Kidney (tissue), 13 donors: ENCODE measurements at regions not wholly inside any gene's neighbourhood (a gene's known extent, or its start where the extent isn't known, plus 50 kb on each side); places are given as distances from the start of the nearest gene placed in this dataset.
"Not testable (repeated sequence)": the region's sequence is repeated elsewhere in the genome, so short reads cannot be mapped to it uniquely, and the experiment has no call there.

Experiments
- DNase-seq, 5 donors: peaks; one replicate each; pipeline ENCODE4 v3.0.0-alpha.2; 2013 to 2020
- FAIRE-seq: peaks from 2 replicates; lab custom pipeline; 2012; peaks lifted over from hg19 to GRCh38; lab: Jason Lieb, UNC
- H3K27ac ChIP-seq, 2 donors: one replicate each; pipeline ENCODE4 v1.7.0; 2013; ENCODE audit warnings: low read depth in 2 of 2, low read length in 2 of 2, inconsistent platforms in 1 of 2
- H3K27me3 ChIP-seq: one replicate; pipeline ENCODE4 v1.7.1; 2013; ENCODE audit warnings: low read length, inconsistent platforms; ENCODE audit not compliant: control insufficient read depth, insufficient read depth
- H3K36me3 ChIP-seq, 3 donors: one replicate each; pipeline versions ENCODE4 v1.7.0 to v1.7.1; 2013; ENCODE audit warnings: low read length in 3 of 3, control low read depth in 1 of 3, inconsistent platforms in 1 of 3; ENCODE audit not compliant: insufficient read depth in 3 of 3, control insufficient read depth in 2 of 3
- H3K4me1 ChIP-seq, 3 donors: one replicate each; pipeline versions ENCODE4 v1.7.0 to v1.7.1; 2013; ENCODE audit warnings: low read length in 3 of 3, inconsistent platforms in 1 of 3, low read depth in 1 of 3; ENCODE audit not compliant: control insufficient read depth in 2 of 3, insufficient read depth in 2 of 3
- H3K4me3 ChIP-seq, 3 donors: one replicate each; pipeline versions ENCODE4 v1.7.0 to v1.8.1; 2013; ENCODE audit warnings: low read length in 3 of 3, control low read depth in 1 of 3, inconsistent platforms in 1 of 3
- H3K9ac ChIP-seq, 3 donors: one replicate each; pipeline versions ENCODE4 v1.7.0 to v1.7.1; 2013; ENCODE audit warnings: low read length in 3 of 3, control low read depth in 1 of 3, inconsistent platforms in 1 of 3
- H3K9me3 ChIP-seq, 3 donors: one replicate each; pipeline versions ENCODE4 v1.7.0 to v1.7.1; 2013; ENCODE audit warnings: low read length in 3 of 3, control low read depth in 1 of 3, inconsistent platforms in 1 of 3; ENCODE audit not compliant: control insufficient read depth in 2 of 3, insufficient read depth in 1 of 3
- CTCF ChIP-seq: IDR thresholded peaks from 3 replicates; pipeline ENCODE4 v1.5.1; 2012; ENCODE audit warnings: mild to moderate bottlenecking, moderate library complexity, borderline replicate concordance; ENCODE audit not compliant: insufficient read depth; ENCODE audit errors: extremely low read depth
- intact Hi-C: fragments of 100-400 bp; cut with DNase I; formaldehyde crosslinking; loops from one replicate; pipeline ENCODE4 v1.11.1; 2022
- donor health status: control.
- donor health status: control.
- donor health status: control.
- donor health status: control.
- donor health status: control.
- donor health status: DM: yes; HTN: yes; CAD: no.
- donor health status: Normal renal cell carcinoma (clear cell type).

- Histone ChIP-seq H3K36me3 (no peaks in the 10 kb centered on the region), H3K4me1 (no peaks in the 10 kb centered on the region), H3K9me3 (peaks cover 0 to 10% (median 0%) of the 10 kb centered on the region in 3 donors), H3K27ac (no peak overlapping the region), H3K27me3 (no peaks in the 10 kb centered on the region), H3K4me3 (no peak overlapping the region), H3K9ac (no peak overlapping the region)
- intact Hi-C loops: no loop called here
- no peak for TF ChIP-seq CTCF
- FAIRE-seq (no peak), DNase-seq (no peak)
Observed at GRCh38 chr6:82801083-82801482, 264.6 kb downstream of the UBE3D start.

- H3K36me3 ChIP-seq, H3K4me3 ChIP-seq, H3K9ac ChIP-seq, intact Hi-C loops, H3K27ac ChIP-seq, H3K4me1 ChIP-seq, H3K27me3 ChIP-seq, DNase-seq, FAIRE-seq, H3K9me3 ChIP-seq: not testable (repeated sequence)
Observed at GRCh38 chr6:82816243-82816642, 249.4 kb downstream of the UBE3D start.

GRCh38 chr6:82818727-82819126 is 246.9 kb downstream of the UBE3D start:
- no peak for TF ChIP-seq CTCF
- intact Hi-C loops: no loop called here
- Histone ChIP-seq H3K9ac (no peak overlapping the region), H3K27ac (no peak overlapping the region), H3K4me3 (no peak overlapping the region), H3K4me1 (no peaks in the 10 kb centered on the region), H3K9me3 (no peaks in the 10 kb centered on the region), H3K36me3 (no peaks in the 10 kb centered on the region), H3K27me3 (no peaks in the 10 kb centered on the region)
- FAIRE-seq: no peak
- no peak for DNase-seq

GRCh38 chr6:82823361-82823760 is 242.3 kb downstream of the UBE3D start:
- Histone ChIP-seq H3K27me3 (no peaks in the 10 kb centered on the region), H3K36me3 (no peaks in the 10 kb centered on the region), H3K4me3 (no peak overlapping the region), H3K27ac (no peak overlapping the region), H3K4me1 (no peaks in the 10 kb centered on the region), H3K9me3 (no peaks in the 10 kb centered on the region), H3K9ac (no peak overlapping the region)
- TF ChIP-seq CTCF: no peak
- no peak for DNase-seq
- intact Hi-C loops: no loop called here
- no peak for FAIRE-seq
